ENCODE measurements at regions not wholly inside any gene's neighbourhood (a gene's known extent, or its start where the extent isn't known, plus 50 kb on each side); places are given as distances from the start of the nearest gene placed in this dataset.
A peak's percentile ranks its signal among the peaks of the same experiment; 100 is the strongest.

GRCh38 chr5:128667152-128667551, 129.1 kb upstream of the FBN2 start:
- H3K36me3 ChIP-seq = no peaks in the 10 kb centered on the region
- H3K4me3 ChIP-seq = no peak overlapping the region
- intact Hi-C loops (cut with DNase I) = no loop called here
- no peak overlapping the region for H3K27ac ChIP-seq
- TF ChIP-seq POLR2A (IDR thresholded peaks at IDR 0.05) = no peak
- TF ChIP-seq, protein P1, sequence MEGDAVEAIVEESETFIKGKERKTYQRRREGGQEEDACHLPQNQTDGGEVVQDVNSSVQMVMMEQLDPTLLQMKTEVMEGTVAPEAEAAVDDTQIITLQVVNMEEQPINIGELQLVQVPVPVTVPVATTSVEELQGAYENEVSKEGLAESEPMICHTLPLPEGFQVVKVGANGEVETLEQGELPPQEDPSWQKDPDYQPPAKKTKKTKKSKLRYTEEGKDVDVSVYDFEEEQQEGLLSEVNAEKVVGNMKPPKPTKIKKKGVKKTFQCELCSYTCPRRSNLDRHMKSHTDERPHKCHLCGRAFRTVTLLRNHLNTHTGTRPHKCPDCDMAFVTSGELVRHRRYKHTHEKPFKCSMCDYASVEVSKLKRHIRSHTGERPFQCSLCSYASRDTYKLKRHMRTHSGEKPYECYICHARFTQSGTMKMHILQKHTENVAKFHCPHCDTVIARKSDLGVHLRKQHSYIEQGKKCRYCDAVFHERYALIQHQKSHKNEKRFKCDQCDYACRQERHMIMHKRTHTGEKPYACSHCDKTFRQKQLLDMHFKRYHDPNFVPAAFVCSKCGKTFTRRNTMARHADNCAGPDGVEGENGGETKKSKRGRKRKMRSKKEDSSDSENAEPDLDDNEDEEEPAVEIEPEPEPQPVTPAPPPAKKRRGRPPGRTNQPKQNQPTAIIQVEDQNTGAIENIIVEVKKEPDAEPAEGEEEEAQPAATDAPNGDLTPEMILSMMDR (IDR thresholded peaks at IDR 0.05) = peak in 2 of 4 donors; percentile 8 to 18
- 73% methylated on average over 1 of the region's 1 CpG for WGBS (ENCODE audit: insufficient coverage, low coverage, low lambda C conversion rate, missing lambda C conversion rate)
- DNase-seq = no peak
- no peaks in the 10 kb centered on the region for H3K27me3 ChIP-seq
- ATAC-seq = no peak
- no peaks in the 10 kb centered on the region for H3K4me1 ChIP-seq
- no peaks in the 10 kb centered on the region for H3K9me3 ChIP-seq

GRCh38 chr5:128667751-128668150, 129.7 kb upstream of the FBN2 start:
- 56% methylated on average over 1 of the region's 1 CpG for WGBS (ENCODE audit: insufficient coverage, low coverage, low lambda C conversion rate, missing lambda C conversion rate)
- intact Hi-C loops (cut with DNase I) = no loop called here

GRCh38 chr5:128668921-128669320, 130.9 kb upstream of the FBN2 start:
- no peak for DNase-seq
- no peak for ATAC-seq
- Histone ChIP-seq H3K27ac (no peak overlapping the region), H3K36me3 (no peaks in the 10 kb centered on the region), H3K4me1 (no peaks in the 10 kb centered on the region), H3K4me3 (no peak overlapping the region), H3K27me3 (no peaks in the 10 kb centered on the region), H3K9me3 (no peaks in the 10 kb centered on the region)
- intact Hi-C loops (cut with DNase I) = no loop called here
- 57% methylated on average over 5 of the region's 6 CpGs for WGBS (ENCODE audit: insufficient coverage, low coverage, low lambda C conversion rate, missing lambda C conversion rate)
- TF ChIP-seq, protein P1 (IDR thresholded peaks at IDR 0.05) = no peak
- no peak for TF ChIP-seq POLR2A (IDR thresholded peaks at IDR 0.05)

More at GRCh38 chr5:128667751-128668150, 129.7 kb upstream of the FBN2 start:
- Histone ChIP-seq H3K9me3 (no peaks in the 10 kb centered on the region), H3K36me3 (no peaks in the 10 kb centered on the region), H3K27me3 (no peaks in the 10 kb centered on the region), H3K27ac (no peak overlapping the region), H3K4me3 (no peak overlapping the region), H3K4me1 (no peaks in the 10 kb centered on the region)
- DNase-seq = no peak
- no peak for ATAC-seq
- TF ChIP-seq POLR2A (IDR thresholded peaks at IDR 0.05) = no peak
- TF ChIP-seq, protein P1 (IDR thresholded peaks at IDR 0.05) = no peak

GRCh38 chr5:128669803-128670202, 131.8 kb upstream of the FBN2 start:
- Histone ChIP-seq H3K4me1 (no peaks in the 10 kb centered on the region), H3K27me3 (no peaks in the 10 kb centered on the region), H3K9me3 (no peaks in the 10 kb centered on the region), H3K36me3 (no peaks in the 10 kb centered on the region), H3K27ac (no peak overlapping the region), H3K4me3 (no peak overlapping the region)
- intact Hi-C loops (cut with DNase I) = no loop called here
- DNase-seq (no peak), ATAC-seq (peak in 1 of 4 donors; percentile 17)
- TF ChIP-seq, protein P1 (IDR thresholded peaks at IDR 0.05) = no peak
- no peak for TF ChIP-seq POLR2A (IDR thresholded peaks at IDR 0.05)
- 50% methylated on average over 1 of the region's 2 CpGs for WGBS (ENCODE audit: insufficient coverage, low coverage, low lambda C conversion rate, missing lambda C conversion rate)

- intact Hi-C loops (cut with DNase I) = no loop called here
- no peaks in the 10 kb centered on the region for H3K36me3 ChIP-seq
- H3K27ac ChIP-seq = no peak overlapping the region
- WGBS (ENCODE audit: insufficient coverage, low coverage, low lambda C conversion rate, missing lambda C conversion rate) = 23% methylated on average over 2 of the region's 2 CpGs
- ATAC-seq = no peak
- H3K4me3 ChIP-seq = no peak overlapping the region
- H3K27me3 ChIP-seq = no peaks in the 10 kb centered on the region
- TF ChIP-seq, protein P1 (IDR thresholded peaks at IDR 0.05) = no peak
- no peak for TF ChIP-seq POLR2A (IDR thresholded peaks at IDR 0.05)
- no peaks in the 10 kb centered on the region for H3K4me1 ChIP-seq
- H3K9me3 ChIP-seq = no peaks in the 10 kb centered on the region
- DNase-seq = no peak
Measured at GRCh38 chr5:128671943-128672342, 133.9 kb upstream of the FBN2 start.
